ENCODE measurements at regions not wholly inside any gene's neighbourhood (a gene's known extent, or its start where the extent isn't known, plus 50 kb on each side); places are given as distances from the start of the nearest gene placed in this dataset.

- no peak for TF ChIP-seq PKNOX1 (IDR thresholded peaks at IDR 0.05)
- no peak for TF ChIP-seq CTBP1 (IDR thresholded peaks at IDR 0.05; ENCODE audit: borderline replicate concordance)
- TF ChIP-seq ARNT (IDR thresholded peaks at IDR 0.05) = no peak
- no peak for TF ChIP-seq FOXM1 (IDR thresholded peaks at IDR 0.05; ENCODE audit: borderline replicate concordance)
- no peak for TF ChIP-seq SUZ12 (IDR thresholded peaks at IDR 0.05)
- no peak for TF ChIP-seq NFRKB (IDR thresholded peaks at IDR 0.05)
- TF ChIP-seq FOXA1 (IDR thresholded peaks at IDR 0.05) = no peak
- no peak for TF ChIP-seq LEF1 (IDR thresholded peaks at IDR 0.05; ENCODE audit: borderline replicate concordance)
- POLR2A ChIA-PET = no interaction called here
- CTCF ChIA-PET = no interaction called here
- no peak for DNase-seq (ENCODE audit: extremely low spot score)
Observed at GRCh38 chr7:13829914-13830900, 159.3 kb downstream of the ETV1 start.

- ChIA-PET CTCF (no interaction called here), POLR2A (no interaction called here)
- no peak for DNase-seq (ENCODE audit: extremely low spot score)
- TF ChIP-seq ARNT (IDR thresholded peaks at IDR 0.05) = no peak
- no peak for TF ChIP-seq ZNF384 (IDR thresholded peaks at IDR 0.05)
- no peak for TF ChIP-seq L3MBTL2 (conservative IDR thresholded peaks at IDR 0.05)
- no peak for TF ChIP-seq PKNOX1 (IDR thresholded peaks at IDR 0.05)
- TF ChIP-seq CTBP1 (IDR thresholded peaks at IDR 0.05; ENCODE audit: borderline replicate concordance) = no peak
- no peak for TF ChIP-seq LEF1 (IDR thresholded peaks at IDR 0.05; ENCODE audit: borderline replicate concordance)
- TF ChIP-seq FOXK2 (IDR thresholded peaks at IDR 0.05) = no peak
- TF ChIP-seq TARDBP (IDR thresholded peaks at IDR 0.05) = no peak
Observed at GRCh38 chr7:13832346-13832745, 157.1 kb downstream of the ETV1 start.

- POLR2A ChIA-PET = no interaction called here
- TF ChIP-seq L3MBTL2 (conservative IDR thresholded peaks at IDR 0.05) (no peak), BHLHE40 (IDR thresholded peaks at IDR 0.05; ENCODE audit: borderline replicate concordance) (no peak), CTBP1 (IDR thresholded peaks at IDR 0.05; ENCODE audit: borderline replicate concordance) (no peak), HDGF (IDR thresholded peaks at IDR 0.05; ENCODE audit: borderline replicate concordance) (no peak), PKNOX1 (IDR thresholded peaks at IDR 0.05) (no peak), FOXM1 (IDR thresholded peaks at IDR 0.05; ENCODE audit: borderline replicate concordance) (no peak), ARNT (IDR thresholded peaks at IDR 0.05) (no peak), SUZ12 (IDR thresholded peaks at IDR 0.05) (no peak), TARDBP (IDR thresholded peaks at IDR 0.05) (no peak), FOXK2 (IDR thresholded peaks at IDR 0.05) (no peak), ZNF384 (IDR thresholded peaks at IDR 0.05) (no peak), FOXA1 (IDR thresholded peaks at IDR 0.05) (no peak), SP1 (IDR thresholded peaks at IDR 0.05) (no peak), NFRKB (IDR thresholded peaks at IDR 0.05) (no peak)
- no peak for DNase-seq (ENCODE audit: extremely low spot score)
- CTCF ChIA-PET = no interaction called here
Observed at GRCh38 chr7:13834328-13834761, 155.1 kb downstream of the ETV1 start.

- DNase-seq (ENCODE audit: extremely low spot score) = no peak
- POLR2A ChIA-PET = no interaction called here
- TF ChIP-seq FOXK2 (IDR thresholded peaks at IDR 0.05) = no peak
- TF ChIP-seq L3MBTL2 (conservative IDR thresholded peaks at IDR 0.05) = no peak
- no peak for TF ChIP-seq CTBP1 (IDR thresholded peaks at IDR 0.05; ENCODE audit: borderline replicate concordance)
- TF ChIP-seq FOXM1 (IDR thresholded peaks at IDR 0.05; ENCODE audit: borderline replicate concordance) = no peak
- TF ChIP-seq ELF4 (IDR thresholded peaks at IDR 0.05) = no peak
- TF ChIP-seq SP1 (IDR thresholded peaks at IDR 0.05) = no peak
- no peak for TF ChIP-seq TARDBP (IDR thresholded peaks at IDR 0.05)
- no peak for TF ChIP-seq ARNT (IDR thresholded peaks at IDR 0.05)
- no peak for TF ChIP-seq LEF1 (IDR thresholded peaks at IDR 0.05; ENCODE audit: borderline replicate concordance)
- no peak for TF ChIP-seq ZNF384 (IDR thresholded peaks at IDR 0.05)
- TF ChIP-seq FOXA1 (IDR thresholded peaks at IDR 0.05) = no peak
- TF ChIP-seq HDGF (IDR thresholded peaks at IDR 0.05; ENCODE audit: borderline replicate concordance) = no peak
- TF ChIP-seq PKNOX1 (IDR thresholded peaks at IDR 0.05) = no peak
- no peak for TF ChIP-seq SUZ12 (IDR thresholded peaks at IDR 0.05)
- TF ChIP-seq BHLHE40 (IDR thresholded peaks at IDR 0.05; ENCODE audit: borderline replicate concordance) = no peak
- TF ChIP-seq NFRKB (IDR thresholded peaks at IDR 0.05) = no peak
- CTCF ChIA-PET = no interaction called here
Observed at GRCh38 chr7:13835442-13835841, 154.0 kb downstream of the ETV1 start.

GRCh38 chr7:13839063-13839462 is 150.4 kb downstream of the ETV1 start:
- ChIA-PET CTCF (no interaction called here), POLR2A (no interaction called here)
- no peak for TF ChIP-seq ELF4 (IDR thresholded peaks at IDR 0.05)
- no peak for TF ChIP-seq SUZ12 (IDR thresholded peaks at IDR 0.05)
- no peak for DNase-seq (ENCODE audit: extremely low spot score)

Measured in HEK293T (cell line).